Left lung (tissue), 4 donors: ENCODE measurements at regions not wholly inside any gene's neighbourhood (a gene's known extent, or its start where the extent isn't known, plus 50 kb on each side); places are given as distances from the start of the nearest gene placed in this dataset.

Experiments used
- ATAC-seq: fragments of 200-7000 bp; cut with Tn5 transposase; one replicate; pipeline ENCODE4 v1.9.1; 2020; ENCODE audit warnings: moderate library complexity
- DNase-seq, 4 donors: peaks; one replicate each; pipeline ENCODE4 v3.0.0-alpha.2; 2013 to 2020
- H3K27ac ChIP-seq, 2 donors: fragments of 200-600 bp; sonication (generic) in 1 of 2; one replicate each; pipeline versions ENCODE4 v1.5.0 to v1.8.0; 2020 to 2021
- H3K27me3 ChIP-seq, 2 donors: fragments of 200-600 bp; sonication (generic) in 1 of 2; one replicate each; pipeline versions ENCODE4 v1.5.0 to v1.8.0; 2020 to 2021
- H3K36me3 ChIP-seq, 2 donors: fragments of 200-600 bp; sonication (generic) in 1 of 2; one replicate each; pipeline versions ENCODE4 v1.5.0 to v1.8.0; 2020 to 2021
- H3K4me1 ChIP-seq, 2 donors: fragments of 200-600 bp; one replicate each; pipeline ENCODE4 v1.8.0; 2021
- H3K4me3 ChIP-seq, 2 donors: fragments of 200-600 bp; sonication (generic) in 1 of 2; one replicate each; pipeline versions ENCODE4 v1.5.0 to v1.8.0; 2020 to 2021; ENCODE audit warnings: mild to moderate bottlenecking in 1 of 2
- H3K9me3 ChIP-seq, 2 donors: fragments of 200-600 bp; sonication (generic) in 1 of 2; one replicate each; pipeline versions ENCODE4 v1.5.0 to v1.8.0; 2020 to 2021
- intact Hi-C, 2 donors: fragments of 100-400 bp; cut with DNase I; formaldehyde crosslinking; loops; one replicate each; pipeline versions ENCODE4 v1.11.2 to v1.14.2; 2022
- TF ChIP-seq, protein P1 (sequence below), 2 donors: fragments of 200-600 bp; sonication (generic) in 1 of 2; IDR thresholded peaks; one replicate each; pipeline versions ENCODE4 v1.5.0 to v1.8.0; 2021; ENCODE audit warnings: antibody characterized with exemption in 2 of 2
- donor health status: DM: no; HTN: yes; CAD: no.
- donor health status: DM: no; HTN: no; CAD: no.

- ATAC-seq, result no peak
- intact Hi-C loops, result no loop called here
- peak in 1 of 4 donors; percentile 15 for DNase-seq
- H3K4me3 ChIP-seq, result no peak overlapping the region
- H3K4me1 ChIP-seq, result no peaks in the 10 kb centered on the region
- no peaks in the 10 kb centered on the region for H3K27me3 ChIP-seq
- TF ChIP-seq, protein P1, sequence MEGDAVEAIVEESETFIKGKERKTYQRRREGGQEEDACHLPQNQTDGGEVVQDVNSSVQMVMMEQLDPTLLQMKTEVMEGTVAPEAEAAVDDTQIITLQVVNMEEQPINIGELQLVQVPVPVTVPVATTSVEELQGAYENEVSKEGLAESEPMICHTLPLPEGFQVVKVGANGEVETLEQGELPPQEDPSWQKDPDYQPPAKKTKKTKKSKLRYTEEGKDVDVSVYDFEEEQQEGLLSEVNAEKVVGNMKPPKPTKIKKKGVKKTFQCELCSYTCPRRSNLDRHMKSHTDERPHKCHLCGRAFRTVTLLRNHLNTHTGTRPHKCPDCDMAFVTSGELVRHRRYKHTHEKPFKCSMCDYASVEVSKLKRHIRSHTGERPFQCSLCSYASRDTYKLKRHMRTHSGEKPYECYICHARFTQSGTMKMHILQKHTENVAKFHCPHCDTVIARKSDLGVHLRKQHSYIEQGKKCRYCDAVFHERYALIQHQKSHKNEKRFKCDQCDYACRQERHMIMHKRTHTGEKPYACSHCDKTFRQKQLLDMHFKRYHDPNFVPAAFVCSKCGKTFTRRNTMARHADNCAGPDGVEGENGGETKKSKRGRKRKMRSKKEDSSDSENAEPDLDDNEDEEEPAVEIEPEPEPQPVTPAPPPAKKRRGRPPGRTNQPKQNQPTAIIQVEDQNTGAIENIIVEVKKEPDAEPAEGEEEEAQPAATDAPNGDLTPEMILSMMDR (IDR thresholded peaks at IDR 0.05), result no peak
- H3K9me3 ChIP-seq, result peaks cover 0 to 3% of the 10 kb centered on the region in 2 donors
- H3K36me3 ChIP-seq, result no peaks in the 10 kb centered on the region
- H3K27ac ChIP-seq, result no peak overlapping the region
Observed at GRCh38 chr13:105960326-105960725, 575.1 kb downstream of the EFNB2 start.

DNA sequence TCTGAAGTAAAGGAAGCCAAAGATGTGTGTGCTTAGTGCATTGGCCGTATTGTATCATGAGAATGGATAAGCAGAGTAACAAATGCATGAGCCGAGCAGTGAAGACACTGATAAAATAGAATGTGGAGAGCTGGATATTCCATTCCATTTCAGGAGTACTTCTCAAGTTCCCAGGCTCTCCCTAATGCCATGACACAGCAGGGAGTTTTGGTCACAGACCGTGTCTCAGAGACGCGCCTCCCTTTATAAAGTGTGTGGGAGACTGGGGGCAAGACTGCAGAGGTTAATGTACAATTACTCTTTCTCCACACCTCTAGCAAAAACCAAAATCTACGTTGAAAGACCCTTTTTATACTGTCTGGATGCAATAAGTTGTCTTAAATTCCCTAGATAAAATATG, 575.6 kb downstream of the EFNB2 start:
- ATAC-seq (no peak), DNase-seq (no peak)
- H3K4me1 ChIP-seq, result no peaks in the 10 kb centered on the region
- no peaks in the 10 kb centered on the region for H3K27me3 ChIP-seq
- no peak overlapping the region for H3K27ac ChIP-seq
- TF ChIP-seq, protein P1 (IDR thresholded peaks at IDR 0.05), result no peak
- no peak overlapping the region for H3K4me3 ChIP-seq
- no peaks in the 10 kb centered on the region for H3K36me3 ChIP-seq
- intact Hi-C loops, result no loop called here
- H3K9me3 ChIP-seq, result peaks cover 0 to 3% of the 10 kb centered on the region in 2 donors

DNA sequence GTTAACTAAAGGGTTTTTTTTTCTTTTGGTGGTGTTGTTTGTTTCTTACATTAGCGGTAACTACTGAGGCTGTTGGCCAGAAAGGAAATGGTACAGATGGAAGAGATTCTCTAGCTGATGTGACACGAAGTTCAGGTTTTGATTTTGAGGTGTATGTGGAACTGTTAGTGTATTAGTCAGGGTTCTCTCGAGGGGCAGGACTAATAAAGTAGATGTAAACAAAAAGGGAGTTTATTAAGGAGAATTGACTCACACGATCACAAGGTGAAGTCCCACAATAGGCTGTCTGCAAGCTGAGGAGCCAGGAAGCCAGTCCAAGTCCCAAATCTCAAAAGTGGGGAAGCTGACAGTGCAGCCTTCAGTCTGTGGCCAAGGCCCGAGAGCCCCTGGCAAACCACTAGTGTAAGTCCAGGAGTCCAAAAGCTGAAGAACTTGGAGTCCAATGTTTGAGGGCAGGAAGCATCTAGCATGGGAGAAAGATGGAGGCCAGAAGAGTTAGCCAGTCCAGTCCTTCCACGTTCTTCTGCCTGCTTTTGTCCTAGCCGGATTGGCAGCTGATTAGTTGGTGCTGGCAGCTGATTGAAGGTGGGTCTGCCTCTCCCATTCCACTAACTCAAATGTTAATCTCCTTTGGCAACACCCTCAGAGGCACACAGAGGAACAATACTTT, 577.6 kb downstream of the EFNB2 start:
- ATAC-seq (no peak), DNase-seq (no peak)
- intact Hi-C loops, result no loop called here
- Histone ChIP-seq H3K9me3 (peaks cover 0 to 2% of the 10 kb centered on the region in 2 donors), H3K4me3 (no peak overlapping the region), H3K27ac (no peak overlapping the region), H3K4me1 (no peaks in the 10 kb centered on the region), H3K27me3 (no peaks in the 10 kb centered on the region), H3K36me3 (no peaks in the 10 kb centered on the region)
- TF ChIP-seq, protein P1 (IDR thresholded peaks at IDR 0.05), result no peak

GRCh38 chr13:105956921-105957320, 578.5 kb downstream of the EFNB2 start:
- ATAC-seq (no peak), DNase-seq (peak in 2 of 4 donors; percentile 54 to 76)
- TF ChIP-seq, protein P1 (IDR thresholded peaks at IDR 0.05), result no peak
- intact Hi-C loops, result no loop called here
- no peaks in the 10 kb centered on the region for H3K36me3 ChIP-seq
- peaks cover 0 to 2% of the 10 kb centered on the region in 2 donors for H3K9me3 ChIP-seq
- no peaks in the 10 kb centered on the region for H3K4me1 ChIP-seq
- H3K27me3 ChIP-seq, result no peaks in the 10 kb centered on the region
- H3K4me3 ChIP-seq, result no peak overlapping the region
- no peak overlapping the region for H3K27ac ChIP-seq

DNA sequence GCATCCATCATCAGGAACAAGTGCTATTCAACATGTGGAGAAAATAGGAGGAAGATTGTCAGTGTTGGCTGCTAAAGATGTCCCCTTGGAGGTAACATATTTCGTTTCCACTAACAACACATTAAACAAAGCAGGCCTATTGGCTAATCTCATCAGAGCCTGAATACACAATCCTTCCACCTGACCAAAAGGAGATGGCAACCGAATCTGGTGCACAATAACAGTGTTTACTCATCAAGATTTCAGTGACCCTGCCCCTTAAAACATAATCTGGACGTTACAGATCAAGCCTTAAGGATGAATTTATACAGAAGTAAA, 582.5 kb downstream of the EFNB2 start:
- no peaks in the 10 kb centered on the region for H3K27me3 ChIP-seq
- TF ChIP-seq, protein P1 (IDR thresholded peaks at IDR 0.05), result no peak
- no peak overlapping the region for H3K4me3 ChIP-seq
- no peaks in the 10 kb centered on the region for H3K36me3 ChIP-seq
- DNase-seq (no peak), ATAC-seq (no peak)
- no peaks in the 10 kb centered on the region for H3K4me1 ChIP-seq
- intact Hi-C loops, result no loop called here
- peaks cover 0 to 2% of the 10 kb centered on the region in 2 donors for H3K9me3 ChIP-seq
- H3K27ac ChIP-seq, result no peak overlapping the region
